HG02885 (cell line): ENCODE measurements at regions not wholly inside any gene's neighbourhood (a gene's known extent, or its start where the extent isn't known, plus 50 kb on each side); places are given as distances from the start of the nearest gene placed in this dataset.
"Not testable (repeated sequence)": the region's sequence is repeated elsewhere in the genome, so short reads cannot be mapped to it uniquely, and the experiment has no call there.

ENCODE experiments used
- ATAC-seq: cut with Tn5 transposase; IDR thresholded peaks from one replicate; pipeline ENCODE4 v1.9.1; 2021; ENCODE audit warnings: mild to moderate bottlenecking; ENCODE audit not compliant: unreplicated experiment, poor library complexity

- ATAC-seq: no peak
Observed at GRCh38 chr14:85858634-85859033, 328.7 kb downstream of the FLRT2 start.

GRCh38 chr14:85856430-85856829 lies 326.5 kb downstream of the FLRT2 start:
- ATAC-seq: no peak

GRCh38 chr14:85853996-85854526 lies 324.1 kb downstream of the FLRT2 start:
- ATAC-seq: no peak

- ATAC-seq: no peak
Observed at GRCh38 chr14:85852906-85853305, 323.0 kb downstream of the FLRT2 start.

- not testable (repeated sequence) for ATAC-seq
Observed at GRCh38 chr14:85852123-85852522, 322.2 kb downstream of the FLRT2 start.

- not testable (repeated sequence) for ATAC-seq
Observed at GRCh38 chr14:85830549-85830948, 300.6 kb downstream of the FLRT2 start.

- ATAC-seq: not testable (repeated sequence)
Observed at GRCh38 chr14:85829601-85830000, 299.7 kb downstream of the FLRT2 start.

GRCh38 chr14:85824526-85824925 lies 294.6 kb downstream of the FLRT2 start:
- ATAC-seq: no peak

GRCh38 chr14:85822236-85822635 lies 292.3 kb downstream of the FLRT2 start:
- ATAC-seq: no peak

GRCh38 chr14:85817430-85817829 lies 287.5 kb downstream of the FLRT2 start:
- no peak for ATAC-seq

GRCh38 chr14:85813040-85813439 lies 283.1 kb downstream of the FLRT2 start:
- ATAC-seq: no peak

- no peak for ATAC-seq
Observed at GRCh38 chr14:85811340-85811739, 281.4 kb downstream of the FLRT2 start.

- ATAC-seq: no peak
Observed at GRCh38 chr14:85799668-85800067, 269.7 kb downstream of the FLRT2 start.

- ATAC-seq: no peak
Observed at GRCh38 chr14:85798856-85799255, 268.9 kb downstream of the FLRT2 start.

- ATAC-seq: no peak
Observed at GRCh38 chr14:85793533-85793932, 263.6 kb downstream of the FLRT2 start.

GRCh38 chr14:85789506-85789905 lies 259.6 kb downstream of the FLRT2 start:
- no peak for ATAC-seq

- no peak for ATAC-seq
Observed at GRCh38 chr14:85788470-85789233, 258.7 kb downstream of the FLRT2 start.

GRCh38 chr14:85766295-85766694 lies 236.4 kb downstream of the FLRT2 start:
- ATAC-seq: no peak

- no peak for ATAC-seq
Observed at GRCh38 chr14:85764822-85765221, 234.9 kb downstream of the FLRT2 start.

GRCh38 chr14:85762526-85762925 lies 232.6 kb downstream of the FLRT2 start:
- no peak for ATAC-seq

- ATAC-seq: no peak
Observed at GRCh38 chr14:85752175-85752574, 222.2 kb downstream of the FLRT2 start.

- no peak for ATAC-seq
Observed at GRCh38 chr14:85744573-85744972, 214.6 kb downstream of the FLRT2 start.
